Progenitor cell of endocrine pancreas (in vitro differentiated cells): ENCODE measurements at regions not wholly inside any gene's neighbourhood (a gene's known extent, or its start where the extent isn't known, plus 50 kb on each side); places are given as distances from the start of the nearest gene placed in this dataset.
"Not testable (repeated sequence)": the region's sequence is repeated elsewhere in the genome, so short reads cannot be mapped to it uniquely, and the experiment has no call there.

ENCODE experiments used
- DNase-seq: peaks from one replicate; pipeline ENCODE4 v3.0.0; 2021; ENCODE audit warnings: low spot score; ENCODE audit not compliant: unreplicated experiment
- H3K27ac Mint-ChIP-seq: 2 replicates; pipeline ENCODE4 v1.8.0; 2021; ENCODE audit warnings: mild to moderate bottlenecking, moderate library complexity, mixed read lengths
- H3K27me3 Mint-ChIP-seq: 2 replicates; pipeline ENCODE4 v1.8.0; 2021; ENCODE audit warnings: mixed read lengths
- H3K36me3 Mint-ChIP-seq: 2 replicates; pipeline ENCODE4 v1.8.0; 2022; ENCODE audit warnings: mixed read lengths; ENCODE audit not compliant: insufficient read depth
- H3K4me1 Mint-ChIP-seq: 2 replicates; pipeline ENCODE4 v1.8.0; 2021; ENCODE audit warnings: low read depth, mixed read lengths
- H3K4me3 Mint-ChIP-seq: 2 replicates; pipeline ENCODE4 v1.8.0; 2021; ENCODE audit warnings: low read depth, mild to moderate bottlenecking, moderate library complexity, mixed read lengths
- H3K9me3 Mint-ChIP-seq: 2 replicates; pipeline ENCODE4 v1.8.0; 2021; ENCODE audit warnings: low read depth, mixed read lengths
- TF ChIP-seq, protein P1 (sequence below): fragments of 200-600 bp; sonication (generic); IDR thresholded peaks from one replicate; pipeline ENCODE4 v1.5.0; 2021; ENCODE audit warnings: antibody characterized with exemption, mild to moderate bottlenecking; ENCODE audit not compliant: unreplicated experiment

DNA sequence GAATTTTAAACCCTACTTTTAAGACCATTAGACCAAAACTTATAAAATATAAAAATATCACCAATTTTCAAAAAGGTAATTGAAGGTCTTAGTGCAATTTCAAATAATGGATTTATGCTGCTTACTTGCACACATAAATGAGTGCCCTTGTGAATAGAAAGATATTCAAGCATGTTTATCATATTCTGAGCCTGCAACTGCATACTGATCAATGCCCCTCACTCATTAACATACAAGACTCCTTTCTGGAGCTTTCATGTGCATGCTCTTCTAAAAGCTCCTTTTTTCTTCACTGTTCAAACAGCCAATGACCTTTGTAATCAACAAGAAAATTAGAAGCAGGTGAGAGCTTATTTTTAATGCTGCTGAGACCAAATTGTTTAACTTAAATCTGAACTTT lies 1139.3 kb downstream of the HACE1 start:
- Mint-ChIP-seq H3K4me1 (peaks cover 3% of the 10 kb centered on the region), H3K27ac (no peak overlapping the region), H3K4me3 (no peak overlapping the region), H3K36me3 (no peaks in the 10 kb centered on the region), H3K27me3 (no peaks in the 10 kb centered on the region), H3K9me3 (no peaks in the 10 kb centered on the region)
- no peak for DNase-seq
- TF ChIP-seq, protein P1, sequence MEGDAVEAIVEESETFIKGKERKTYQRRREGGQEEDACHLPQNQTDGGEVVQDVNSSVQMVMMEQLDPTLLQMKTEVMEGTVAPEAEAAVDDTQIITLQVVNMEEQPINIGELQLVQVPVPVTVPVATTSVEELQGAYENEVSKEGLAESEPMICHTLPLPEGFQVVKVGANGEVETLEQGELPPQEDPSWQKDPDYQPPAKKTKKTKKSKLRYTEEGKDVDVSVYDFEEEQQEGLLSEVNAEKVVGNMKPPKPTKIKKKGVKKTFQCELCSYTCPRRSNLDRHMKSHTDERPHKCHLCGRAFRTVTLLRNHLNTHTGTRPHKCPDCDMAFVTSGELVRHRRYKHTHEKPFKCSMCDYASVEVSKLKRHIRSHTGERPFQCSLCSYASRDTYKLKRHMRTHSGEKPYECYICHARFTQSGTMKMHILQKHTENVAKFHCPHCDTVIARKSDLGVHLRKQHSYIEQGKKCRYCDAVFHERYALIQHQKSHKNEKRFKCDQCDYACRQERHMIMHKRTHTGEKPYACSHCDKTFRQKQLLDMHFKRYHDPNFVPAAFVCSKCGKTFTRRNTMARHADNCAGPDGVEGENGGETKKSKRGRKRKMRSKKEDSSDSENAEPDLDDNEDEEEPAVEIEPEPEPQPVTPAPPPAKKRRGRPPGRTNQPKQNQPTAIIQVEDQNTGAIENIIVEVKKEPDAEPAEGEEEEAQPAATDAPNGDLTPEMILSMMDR = no peak

DNA sequence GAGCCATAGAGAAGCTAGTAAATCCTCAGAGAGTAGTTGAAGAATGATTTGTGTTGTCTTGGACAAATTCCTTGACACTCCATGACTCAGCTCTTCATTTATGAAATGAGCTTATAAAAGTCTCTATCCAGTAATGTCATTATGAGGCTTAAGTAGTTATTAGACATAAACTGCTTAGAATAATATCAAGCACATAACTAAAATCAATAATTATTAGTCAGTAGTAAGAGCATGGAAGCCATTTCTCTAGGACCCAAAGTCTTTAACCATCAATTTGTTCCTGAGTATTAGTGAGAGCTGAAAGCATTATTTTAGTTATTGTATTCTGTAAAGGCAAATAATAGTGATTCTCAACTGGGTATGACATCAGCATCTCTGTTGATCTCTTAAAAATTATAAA lies 1140.2 kb downstream of the HACE1 start:
- Mint-ChIP-seq H3K36me3 (no peaks in the 10 kb centered on the region), H3K9me3 (no peaks in the 10 kb centered on the region), H3K4me1 (peaks cover 3% of the 10 kb centered on the region), H3K4me3 (no peak overlapping the region), H3K27ac (no peak overlapping the region), H3K27me3 (no peaks in the 10 kb centered on the region)
- TF ChIP-seq, protein P1 = no peak
- no peak for DNase-seq

GRCh38 chr6:103715269-103715668 lies 1144.5 kb downstream of the HACE1 start:
- H3K4me3 Mint-ChIP-seq = no peak overlapping the region
- no peaks in the 10 kb centered on the region for H3K9me3 Mint-ChIP-seq
- DNase-seq = no peak
- TF ChIP-seq, protein P1 = no peak
- no peaks in the 10 kb centered on the region for H3K4me1 Mint-ChIP-seq
- no peaks in the 10 kb centered on the region for H3K27me3 Mint-ChIP-seq
- H3K36me3 Mint-ChIP-seq = no peaks in the 10 kb centered on the region
- no peak overlapping the region for H3K27ac Mint-ChIP-seq

- not testable (repeated sequence) for H3K4me3 Mint-ChIP-seq, H3K9me3 Mint-ChIP-seq, H3K36me3 Mint-ChIP-seq, DNase-seq, H3K27ac Mint-ChIP-seq, H3K4me1 Mint-ChIP-seq, H3K27me3 Mint-ChIP-seq
Measured at GRCh38 chr6:103709236-103709635, 1150.5 kb downstream of the HACE1 start.

- no peaks in the 10 kb centered on the region for H3K4me1 Mint-ChIP-seq
- H3K9me3 Mint-ChIP-seq = no peaks in the 10 kb centered on the region
- H3K4me3 Mint-ChIP-seq = no peak overlapping the region
- no peak for DNase-seq
- H3K27me3 Mint-ChIP-seq = no peaks in the 10 kb centered on the region
- no peak overlapping the region for H3K27ac Mint-ChIP-seq
- no peaks in the 10 kb centered on the region for H3K36me3 Mint-ChIP-seq
- TF ChIP-seq, protein P1 = no peak
Measured at GRCh38 chr6:103707596-103708325, 1152.0 kb downstream of the HACE1 start.

DNA sequence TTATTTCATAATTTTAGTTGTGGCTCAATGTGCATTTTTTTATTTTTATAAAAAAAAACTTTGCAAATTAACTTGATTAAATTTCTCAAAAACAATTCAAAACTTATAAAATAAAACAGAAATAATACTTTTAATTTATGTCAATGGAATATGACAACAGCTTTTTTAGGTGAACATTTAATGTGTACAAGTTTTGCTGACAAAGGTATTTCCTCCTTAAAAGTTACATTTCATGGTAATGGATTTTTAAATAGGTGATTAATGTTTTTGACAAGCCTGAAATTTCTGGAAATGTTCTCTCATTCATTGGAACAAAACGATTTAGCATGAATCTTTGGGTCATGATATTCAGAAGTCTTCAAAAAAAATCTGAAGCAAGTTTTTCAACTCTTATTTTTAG lies 1160.0 kb downstream of the HACE1 start:
- no peaks in the 10 kb centered on the region for H3K4me1 Mint-ChIP-seq
- TF ChIP-seq, protein P1 = no peak
- no peak overlapping the region for H3K4me3 Mint-ChIP-seq
- H3K9me3 Mint-ChIP-seq = no peaks in the 10 kb centered on the region
- H3K27me3 Mint-ChIP-seq = no peaks in the 10 kb centered on the region
- H3K36me3 Mint-ChIP-seq = no peaks in the 10 kb centered on the region
- H3K27ac Mint-ChIP-seq = no peak overlapping the region
- no peak for DNase-seq
